Stimulated activated CD4-positive, alpha-beta T cell treated with anti-CD3 and anti-CD28 coated beads, Interleukin-2, amount 100 ng/mL, for 48 hours (primary cell): ENCODE measurements at regions not wholly inside any gene's neighbourhood (a gene's known extent, or its start where the extent isn't known, plus 50 kb on each side); places are given as distances from the start of the nearest gene placed in this dataset.
A peak's percentile ranks its signal among the peaks of the same experiment; 100 is the strongest.
"Not testable (repeated sequence)": the region's sequence is repeated elsewhere in the genome, so short reads cannot be mapped to it uniquely, and the experiment has no call there.

ENCODE experiments used
- DNase-seq, 2 donors: peaks; one replicate each; pipeline ENCODE4 v3.0.0-alpha.2; 2020

DNA sequence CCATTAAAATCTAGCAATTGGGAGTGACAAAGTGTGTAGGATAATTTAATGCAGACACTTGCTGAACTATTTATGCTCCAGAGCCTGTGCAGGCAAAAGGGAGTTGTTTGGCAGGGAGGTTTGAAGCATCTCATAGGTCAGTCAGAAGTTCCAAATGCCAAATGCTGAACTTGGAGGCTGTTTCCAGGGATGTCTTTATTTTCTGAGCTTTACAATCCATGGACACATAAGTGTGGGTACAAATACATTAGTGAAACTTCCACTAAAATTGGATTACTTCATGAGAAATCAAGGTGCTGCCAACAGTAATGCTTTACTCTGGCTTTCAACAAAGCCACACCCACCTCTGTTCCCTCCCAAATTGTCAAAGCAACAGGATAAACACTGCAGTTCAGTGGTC, 422.1 kb upstream of the SETBP1 start:
- DNase-seq = no peak

DNA sequence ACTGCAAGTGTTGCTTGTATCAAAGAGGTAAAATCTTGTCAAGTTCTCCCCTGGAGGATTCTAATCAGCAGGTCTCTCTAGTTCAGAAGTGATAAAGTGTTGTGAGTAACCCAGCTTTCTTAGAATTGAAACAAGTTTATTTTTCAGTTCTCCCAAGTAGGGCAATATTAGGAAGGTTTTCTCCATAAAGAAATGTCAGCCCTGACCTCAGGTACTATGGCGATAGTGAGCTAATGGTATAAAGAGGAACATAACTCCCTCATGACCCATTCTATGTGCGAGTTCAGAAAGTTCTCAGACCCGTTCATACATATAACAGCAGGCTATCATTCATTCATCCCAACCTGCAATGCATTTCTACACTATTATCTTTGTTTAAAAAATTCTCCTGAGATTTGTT, 421.1 kb upstream of the SETBP1 start:
- DNase-seq = no peak

DNA sequence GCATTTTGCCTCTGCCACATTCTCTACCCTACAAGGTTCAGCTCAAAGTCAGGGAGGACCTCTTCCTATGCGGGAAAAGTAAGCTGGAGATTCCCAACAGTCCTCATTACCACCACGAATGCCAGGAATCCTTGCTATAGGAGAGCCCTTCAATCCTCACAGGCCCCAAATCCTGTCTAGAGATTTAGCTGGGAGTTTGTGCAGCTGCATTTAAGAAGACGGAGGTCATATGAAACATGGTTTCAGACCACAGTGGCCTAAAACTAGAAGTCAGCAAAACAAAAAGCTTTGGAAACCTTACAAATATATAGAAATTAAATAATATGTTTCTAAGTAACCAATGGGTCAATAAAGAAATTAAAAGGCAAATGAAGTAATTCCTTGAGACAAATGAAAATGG, 415.3 kb upstream of the SETBP1 start:
- no peak for DNase-seq

DNA sequence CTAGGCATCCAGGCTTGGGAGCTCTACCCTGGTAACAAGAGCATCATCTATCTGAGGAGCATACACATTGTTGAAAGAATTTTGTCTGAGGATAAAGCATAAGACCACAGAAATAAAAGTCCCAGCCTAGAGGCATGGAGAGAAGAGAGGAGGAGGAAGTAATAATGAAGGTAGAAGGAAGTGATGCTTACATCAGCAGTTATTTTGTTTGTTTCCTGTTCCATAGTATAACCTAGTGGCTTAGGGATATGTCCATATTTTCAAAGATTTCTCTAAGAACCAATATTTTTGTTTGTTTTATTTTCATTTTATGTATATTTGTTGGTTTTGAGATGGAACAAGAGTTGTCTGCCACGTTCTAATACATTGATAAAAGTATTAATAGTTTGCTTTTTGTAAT, 407.4 kb upstream of the SETBP1 start:
- DNase-seq = no peak

DNA sequence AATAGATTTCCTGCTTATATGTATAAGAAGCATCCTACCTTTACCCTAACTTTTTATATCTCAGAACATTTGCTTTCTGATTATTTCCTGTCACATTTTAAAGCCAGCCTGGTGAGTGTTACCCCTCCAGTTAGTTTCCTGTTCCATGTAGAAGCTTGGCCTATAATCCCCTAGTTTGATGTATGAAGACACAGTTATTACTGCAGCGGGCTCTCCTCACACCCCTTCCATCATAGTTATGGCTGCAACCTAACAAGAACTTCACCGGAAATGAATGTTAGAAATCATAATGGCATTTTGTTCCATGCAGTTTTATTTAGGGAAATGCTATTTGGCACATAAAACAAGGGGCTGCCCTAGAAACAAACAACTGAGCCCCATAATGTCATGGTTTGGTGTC, 400.2 kb upstream of the SETBP1 start:
- DNase-seq = no peak

DNA sequence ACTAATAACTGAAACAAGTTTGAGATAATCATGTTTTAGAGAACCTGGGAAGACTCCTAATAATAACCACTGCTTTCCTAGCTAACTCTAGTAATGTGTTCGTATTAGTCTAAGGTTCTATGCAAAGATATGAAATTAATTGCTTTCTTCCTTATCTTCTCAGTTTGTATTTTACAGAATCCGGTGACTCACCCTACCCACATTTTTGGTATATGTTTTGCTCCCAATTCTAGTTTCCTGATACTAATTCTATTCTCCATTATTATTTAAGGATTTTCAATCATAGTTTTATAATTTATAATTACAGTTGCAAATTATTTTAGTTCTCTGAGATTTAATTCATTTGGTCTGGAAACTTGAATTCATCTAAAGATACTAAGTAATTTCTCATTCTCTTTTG, 394.6 kb upstream of the SETBP1 start:
- DNase-seq = no peak

DNA sequence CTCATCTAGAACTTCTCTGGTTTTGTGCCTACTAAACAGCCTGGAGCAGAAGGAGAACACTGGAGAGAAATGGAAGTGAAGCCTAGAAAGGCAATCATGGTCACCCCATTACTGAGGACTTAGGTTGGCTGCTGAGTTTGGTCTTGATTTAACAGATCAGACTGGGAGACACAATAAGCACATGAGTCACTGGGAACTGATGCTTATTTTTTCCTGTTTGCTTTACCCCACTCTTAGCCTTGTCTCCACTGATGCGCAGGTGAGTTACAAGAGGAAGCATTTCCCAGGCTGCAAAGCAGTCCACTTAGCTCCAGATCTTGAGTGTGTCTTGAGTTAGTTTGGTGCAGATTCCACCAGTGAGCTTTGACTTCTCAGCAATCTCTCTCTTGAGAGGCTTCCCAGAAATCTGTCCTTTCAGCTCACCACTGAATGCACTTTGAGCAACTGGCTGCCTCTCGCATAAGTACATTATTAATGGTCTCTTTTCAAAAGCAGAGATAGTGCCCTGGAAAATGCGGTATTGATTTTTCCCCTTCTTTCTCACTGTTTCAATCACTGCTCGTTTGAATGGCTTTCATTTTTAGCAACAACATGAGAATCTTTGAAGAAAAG, 390.2 kb upstream of the SETBP1 start:
- no peak for DNase-seq

DNA sequence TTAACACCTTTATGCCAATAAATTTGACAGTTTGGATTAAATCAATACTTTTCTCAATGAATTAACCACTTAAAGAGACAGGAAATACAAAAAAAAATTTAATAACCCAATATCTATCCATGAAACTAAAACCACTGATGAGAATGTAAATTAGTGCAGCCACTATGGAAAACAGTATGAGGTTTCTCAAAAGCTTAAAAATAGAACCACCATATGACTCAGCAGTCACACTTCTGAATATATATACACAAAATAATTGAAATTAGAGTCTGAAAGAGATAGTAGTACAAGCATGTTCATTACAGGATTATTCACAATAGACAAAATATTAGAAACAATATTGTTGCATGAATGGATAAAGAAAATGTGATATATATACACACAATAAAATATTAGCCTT, 382.1 kb upstream of the SETBP1 start:
- DNase-seq = no peak

DNA sequence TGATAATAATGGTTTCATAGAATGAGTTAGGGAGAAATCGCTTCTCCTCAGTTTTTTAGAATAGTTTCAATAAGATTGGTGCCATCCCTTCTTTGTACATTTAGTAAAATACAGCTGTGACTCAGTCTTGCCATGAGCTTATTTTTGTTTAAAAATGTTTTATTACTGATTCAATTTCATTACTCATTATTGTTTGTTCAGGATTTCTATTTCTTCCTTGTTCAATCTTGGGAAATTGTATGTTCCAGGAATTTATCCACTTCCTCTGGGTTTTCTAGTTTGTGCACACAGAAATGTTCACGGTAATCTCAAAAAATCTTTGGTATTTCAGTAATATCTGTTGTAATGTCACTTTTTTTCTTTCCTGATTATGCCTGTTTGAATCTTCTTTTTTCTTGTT, 371.5 kb upstream of the SETBP1 start:
- DNase-seq = no peak

DNA sequence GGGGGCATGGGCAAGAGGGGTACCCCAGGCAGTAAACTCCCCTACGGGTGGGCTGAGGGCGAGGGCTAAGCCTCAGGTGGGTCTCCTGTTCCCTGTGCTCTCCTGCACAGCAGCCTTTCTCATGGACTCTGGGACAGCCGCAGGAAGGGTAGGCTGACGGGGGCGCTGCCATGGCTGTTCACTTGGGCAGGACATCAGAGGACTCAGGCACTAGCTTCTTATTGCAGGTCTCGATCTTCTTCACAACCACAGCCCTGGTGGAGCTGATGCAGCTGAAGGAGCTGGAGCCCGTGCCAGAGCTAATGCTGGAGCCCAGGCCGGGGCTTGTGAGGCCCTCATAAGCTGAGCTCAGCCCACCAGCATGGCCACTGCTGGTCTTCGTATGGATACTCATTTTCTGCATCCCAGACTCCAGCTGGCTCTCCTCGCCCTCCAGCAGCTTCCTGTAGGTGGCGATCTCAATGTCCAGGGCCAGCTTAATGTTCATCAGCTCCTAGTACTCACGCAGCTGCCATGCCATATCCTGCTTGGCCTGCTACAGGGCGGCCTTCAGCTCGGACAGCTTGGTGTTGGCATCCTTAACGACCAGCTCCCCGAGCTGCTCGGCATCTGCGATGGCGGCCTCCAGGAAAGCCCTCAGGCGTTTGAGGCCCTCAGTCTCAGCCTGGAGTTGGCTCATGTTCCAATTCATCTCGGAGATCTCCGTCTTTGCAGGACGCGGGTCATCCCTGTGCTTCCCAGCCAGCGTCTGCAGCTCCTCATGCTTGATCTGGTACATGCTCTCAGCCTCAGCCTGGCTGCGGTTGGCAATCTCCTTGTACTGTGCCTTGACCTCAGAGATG, 359.8 kb upstream of the SETBP1 start:
- DNase-seq = no peak

DNA sequence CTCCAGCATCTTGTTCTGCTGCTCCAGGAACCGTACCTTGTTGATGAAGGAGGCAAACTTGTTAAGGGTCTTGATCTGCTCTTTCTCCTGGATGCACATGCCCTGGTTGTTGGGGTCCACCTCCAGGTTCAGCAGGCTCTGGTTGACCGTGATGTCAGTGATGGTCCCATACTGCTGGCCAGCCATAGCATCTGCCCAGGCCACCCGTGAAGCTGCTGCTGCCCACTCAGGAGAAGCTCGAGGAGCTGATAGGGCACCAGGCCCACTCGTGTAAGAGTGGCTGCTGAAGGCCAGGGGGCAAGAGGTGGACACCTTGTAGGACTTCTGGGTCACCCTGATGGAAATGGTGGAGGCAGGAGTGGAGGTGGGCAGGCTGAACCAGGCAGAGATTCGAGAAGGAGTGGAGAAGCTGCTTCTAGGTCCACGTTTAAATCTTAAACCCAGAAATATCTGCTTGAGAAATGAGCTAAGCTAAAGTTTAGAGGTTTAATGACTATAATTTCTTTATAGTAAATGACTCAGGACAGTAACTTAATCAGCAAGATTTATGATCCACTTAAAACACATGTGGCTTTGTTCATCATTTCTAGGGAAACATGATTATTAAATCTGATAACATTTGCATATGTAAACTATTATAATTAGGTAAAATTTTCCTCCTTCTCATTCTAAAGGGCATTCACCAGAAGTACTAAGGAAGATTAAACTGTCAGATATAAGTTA, 358.7 kb upstream of the SETBP1 start:
- DNase-seq = no peak

DNA sequence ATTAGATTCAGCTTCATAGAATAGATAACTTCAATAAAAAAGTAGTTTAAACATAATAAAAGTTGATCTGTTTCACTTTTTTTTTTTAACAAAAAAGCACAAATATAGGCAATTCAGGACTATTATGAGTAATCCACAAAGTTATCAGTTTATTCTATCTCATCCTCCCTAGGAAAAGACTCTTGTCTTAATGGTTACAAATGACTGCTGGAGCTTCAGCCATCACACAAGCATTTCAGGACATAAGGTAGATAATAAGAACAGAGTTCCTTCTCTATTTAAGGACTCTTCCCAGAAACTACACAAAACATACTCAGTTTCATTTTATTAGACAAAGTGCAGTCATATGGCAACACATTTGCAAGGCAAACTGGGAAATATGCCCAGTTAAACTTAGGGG, 357.6 kb upstream of the SETBP1 start:
- DNase-seq = no peak

DNA sequence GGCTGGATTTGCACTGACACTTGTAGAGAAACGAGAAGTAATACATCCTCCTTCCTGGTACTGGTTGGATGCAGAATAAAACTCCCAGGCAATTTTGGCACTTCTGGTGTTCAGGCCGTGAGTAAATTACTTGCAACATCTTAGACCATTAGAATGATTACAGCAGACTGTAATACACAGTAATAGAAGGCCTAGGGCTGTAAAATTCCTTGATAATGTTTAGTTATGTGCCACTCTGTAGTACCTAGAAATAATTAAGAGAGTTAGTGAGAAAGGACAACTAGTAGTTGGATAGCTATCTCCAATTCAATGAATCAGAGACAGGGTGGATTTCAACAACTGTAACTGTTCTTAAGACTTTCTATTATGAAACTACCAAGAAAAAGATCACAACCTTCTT, 356.3 kb upstream of the SETBP1 start:
- DNase-seq = no peak

DNA sequence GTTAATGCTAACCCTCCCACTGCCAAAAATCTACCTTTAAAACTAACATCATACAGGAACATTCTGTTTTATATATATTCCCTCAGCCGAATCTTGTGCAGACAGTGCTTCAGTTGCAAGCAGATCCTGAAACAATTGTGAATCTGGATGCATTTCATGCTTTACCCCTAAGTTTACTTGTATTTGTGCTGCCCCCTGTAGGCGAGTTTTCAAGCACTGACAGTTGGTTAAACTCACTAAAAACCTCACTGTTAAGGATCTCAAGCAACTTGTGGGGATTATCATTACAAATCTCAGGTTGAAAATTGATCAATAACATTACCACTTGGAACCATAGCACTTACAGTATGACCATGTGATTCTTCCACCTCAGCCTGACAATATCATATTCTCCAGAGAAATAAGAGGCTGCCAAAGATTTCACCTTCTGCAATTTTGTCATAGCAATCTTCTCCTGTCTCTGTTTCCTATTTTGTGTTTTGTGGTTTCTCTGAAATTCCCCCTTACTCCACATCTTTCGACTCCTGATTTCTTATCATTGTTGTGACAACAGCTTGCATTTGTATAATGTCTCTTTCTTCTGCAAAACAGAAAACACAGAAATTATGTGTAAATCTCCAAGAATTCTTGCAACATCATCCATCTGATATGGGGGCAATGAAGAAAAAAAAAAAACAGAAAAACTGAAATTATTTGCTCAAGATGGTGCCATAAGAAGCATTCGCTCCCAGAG, 354.6 kb upstream of the SETBP1 start:
- peak; percentile 4 to 11 for DNase-seq

DNA sequence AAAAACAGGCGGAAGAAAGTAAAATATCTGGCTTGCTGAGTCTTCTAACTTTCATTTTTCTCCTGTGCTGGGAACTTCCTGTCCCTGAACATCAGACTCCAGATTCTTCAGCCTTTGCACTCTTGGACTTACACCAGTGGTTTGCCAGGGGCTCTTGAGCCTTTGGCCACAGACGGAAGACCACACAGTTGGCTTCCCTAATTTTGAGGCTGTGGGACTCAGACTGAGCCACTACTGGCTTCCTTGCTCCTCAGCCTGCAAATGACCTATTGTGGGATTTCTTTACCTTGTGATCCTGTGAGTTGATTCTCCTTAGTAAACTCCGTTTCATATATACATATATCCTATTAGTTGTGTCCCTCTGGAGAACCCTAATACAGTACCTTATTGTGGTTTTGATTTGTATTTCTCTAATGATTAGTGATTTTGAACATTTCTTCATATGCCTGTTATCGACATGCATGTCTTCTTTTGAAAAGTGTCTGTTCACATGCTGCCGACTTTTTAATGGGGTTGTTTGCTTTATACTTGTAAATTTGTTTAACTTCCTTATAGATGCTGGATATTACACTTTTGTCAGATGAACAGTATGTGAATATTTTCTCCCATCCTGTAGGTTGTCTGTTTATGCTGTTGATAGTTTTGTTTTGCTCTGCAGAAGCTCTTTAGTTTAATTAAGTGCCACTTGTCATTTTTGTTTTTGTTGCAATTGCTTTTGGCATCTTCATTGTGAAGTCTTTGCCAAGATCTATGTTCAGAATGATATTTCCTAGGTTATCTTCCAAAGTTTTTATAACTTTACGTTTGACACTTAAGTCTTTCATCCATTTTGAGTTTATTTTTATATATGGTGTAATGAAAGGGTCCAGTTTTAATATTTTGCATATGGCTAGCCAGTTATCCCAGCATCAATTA, 348.8 kb upstream of the SETBP1 start:
- no peak for DNase-seq

DNA sequence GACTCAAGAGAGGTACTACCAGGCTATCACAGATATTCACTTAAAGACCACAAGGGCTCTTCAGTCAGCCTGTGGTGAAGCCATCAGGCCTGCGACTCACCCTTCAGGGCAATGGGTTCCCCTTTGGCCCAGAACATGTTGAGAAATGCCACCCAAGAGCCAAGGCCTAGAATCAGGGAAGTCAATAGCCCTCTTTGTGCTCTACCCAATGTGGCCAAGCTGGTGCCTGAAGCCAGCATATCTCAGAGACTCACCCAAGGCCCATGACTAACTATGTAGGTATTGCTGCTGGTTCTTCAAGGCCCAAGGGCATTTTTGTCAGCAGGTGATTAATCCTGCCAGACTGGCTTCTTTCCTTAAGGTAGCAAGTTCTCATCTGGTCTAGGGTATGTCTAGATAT, 338.9 kb upstream of the SETBP1 start:
- DNase-seq = no peak

DNA sequence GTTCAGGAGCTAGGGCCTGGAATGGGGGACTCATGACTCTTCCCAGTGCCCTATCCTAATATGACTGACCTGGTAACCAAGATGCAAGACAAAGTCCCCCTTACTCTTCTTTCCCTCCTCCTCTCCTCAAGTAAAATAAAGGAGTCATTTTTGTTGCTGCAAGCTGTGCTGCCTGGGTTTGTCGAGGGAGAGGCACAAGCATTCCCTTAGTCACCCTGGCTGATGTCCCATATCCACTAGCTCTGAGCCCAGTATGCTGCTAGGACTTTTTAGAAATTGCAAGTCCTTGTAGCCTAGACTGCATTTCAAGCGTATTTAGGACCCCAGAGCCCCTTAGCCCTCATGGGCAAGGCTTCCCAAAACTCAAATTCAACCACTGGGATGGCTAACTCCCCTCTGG, 338.5 kb upstream of the SETBP1 start:
- DNase-seq = no peak

DNA sequence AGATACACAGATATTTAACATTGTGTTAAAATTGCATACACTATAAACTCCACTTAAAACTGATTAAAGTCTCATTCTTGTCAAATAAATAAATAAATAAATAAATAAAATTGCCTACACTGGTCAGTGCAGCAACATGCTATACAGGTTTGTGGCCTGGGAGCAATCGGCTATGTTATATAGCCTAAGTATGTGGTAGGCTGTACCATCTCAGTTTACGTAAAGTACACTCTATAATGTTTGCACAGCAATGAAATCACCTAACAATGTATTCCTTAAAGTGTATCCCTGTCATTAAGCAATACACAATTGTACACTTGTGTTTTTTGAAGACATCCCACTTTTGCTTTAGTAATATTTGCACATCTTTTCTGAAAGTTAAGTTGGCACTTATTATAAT, 337.7 kb upstream of the SETBP1 start:
- DNase-seq = no peak

DNA sequence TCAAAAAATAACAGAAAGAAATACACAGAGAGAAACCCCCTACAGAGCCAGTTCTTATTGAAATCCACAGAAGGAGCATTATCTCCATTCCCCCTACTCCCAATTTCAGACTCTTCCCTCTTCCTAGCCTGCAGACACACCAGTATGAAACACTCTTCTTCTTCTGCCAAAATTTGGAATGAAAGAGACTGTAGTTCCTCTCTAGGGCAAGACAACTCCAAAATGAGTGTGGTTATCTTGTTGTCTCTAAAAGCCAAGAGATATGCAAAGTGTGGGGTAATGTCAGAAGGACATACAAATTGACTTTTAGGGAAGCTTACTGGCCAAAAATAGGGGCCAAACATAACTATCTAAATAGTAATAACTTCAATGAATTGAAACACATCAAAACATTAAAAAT, 337.1 kb upstream of the SETBP1 start:
- DNase-seq = no peak

DNA sequence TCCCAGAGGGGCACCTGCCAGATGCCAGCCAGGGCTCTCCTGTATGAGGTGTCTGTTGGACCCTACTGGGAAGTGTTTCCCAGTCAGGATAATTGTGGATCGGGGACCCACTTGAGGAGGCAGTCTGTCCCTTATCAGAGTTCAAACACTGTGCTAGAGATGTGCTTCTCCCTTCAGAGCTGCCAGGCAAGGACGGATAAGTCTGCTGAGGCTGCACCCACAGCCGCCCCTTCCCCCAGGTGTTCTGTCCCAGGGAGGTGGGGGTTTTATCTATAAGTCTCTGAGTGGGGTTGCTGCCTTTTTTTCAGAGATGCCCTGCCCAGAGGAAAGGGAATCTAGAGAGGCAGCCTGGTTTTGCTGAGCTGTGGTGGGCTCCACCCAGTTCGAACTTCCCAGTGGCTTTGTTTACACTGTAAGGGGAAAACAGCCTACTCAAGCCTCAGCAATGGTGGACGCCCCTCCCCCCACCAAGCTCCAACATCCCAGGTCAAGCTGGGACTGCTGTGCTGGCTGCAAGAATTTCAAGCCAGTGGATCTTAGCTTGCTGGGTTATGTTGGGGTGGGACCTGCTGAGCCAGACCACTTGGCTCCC, 324.0 kb upstream of the SETBP1 start:
- DNase-seq = no peak

DNA sequence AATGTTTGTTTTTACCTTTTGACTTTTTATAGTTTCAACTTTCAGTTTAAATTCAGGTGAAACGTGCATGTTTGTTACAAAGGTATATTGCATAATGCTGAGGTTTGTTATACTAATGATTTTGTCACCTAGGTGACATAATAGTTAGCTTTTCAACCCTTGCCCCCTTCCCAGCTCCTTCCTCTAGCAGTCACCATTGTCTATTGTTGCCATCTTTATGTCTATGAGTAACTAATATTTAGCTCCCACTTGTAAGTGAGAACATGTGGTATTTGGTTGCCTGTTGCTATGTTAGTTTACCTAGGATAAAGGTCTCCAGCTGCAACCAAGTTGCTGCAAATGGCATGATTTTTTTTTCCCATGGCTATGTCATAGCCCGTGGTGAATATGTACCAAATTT, 322.3 kb upstream of the SETBP1 start:
- DNase-seq = no peak

DNA sequence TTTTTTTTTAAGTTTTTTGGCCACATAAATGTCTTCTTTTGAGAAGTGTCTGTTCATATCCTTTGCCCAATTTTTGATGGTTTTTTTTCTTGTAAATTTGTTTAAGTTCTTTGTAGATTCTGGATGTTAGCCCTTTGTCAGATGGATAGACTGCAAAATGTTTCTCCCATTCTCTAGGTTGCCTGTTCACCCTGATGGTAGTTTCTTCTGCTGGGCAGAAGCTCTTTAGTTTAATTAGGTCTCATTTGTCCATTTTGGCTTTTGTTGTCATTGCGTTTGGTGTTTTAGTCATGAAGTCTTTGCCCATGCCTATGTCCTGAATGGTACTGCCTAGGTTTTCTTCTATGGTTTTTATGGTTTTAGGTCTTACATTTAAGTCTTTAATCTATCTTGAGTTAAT, 320.9 kb upstream of the SETBP1 start:
- not testable (repeated sequence) for DNase-seq
